NB4 (cell line): ENCODE measurements at regions not wholly inside any gene's neighbourhood (a gene's known extent, or its start where the extent isn't known, plus 50 kb on each side); places are given as distances from the start of the nearest gene placed in this dataset.
A peak's percentile ranks its signal among the peaks of the same experiment; 100 is the strongest.

Source experiments
- DNase-seq: peaks from one replicate; pipeline ENCODE4 v3.0.0; 2010; ENCODE audit warnings: low read depth
- H3K4me3 ChIP-seq: one replicate; pipeline ENCODE4 v1.5.1; 2011; ENCODE audit warnings: mild to moderate bottlenecking, low read depth, low read length, moderate library complexity
- CTCF ChIP-seq: IDR thresholded peaks from one replicate; pipeline ENCODE4 v1.5.1; 2012; ENCODE audit warnings: low read depth, low read length
- MAX ChIP-seq: IDR thresholded peaks from 2 replicates; pipeline ENCODE4 v1.6.1; 2011; ENCODE audit warnings: low read depth, low read length
- MYC ChIP-seq: IDR thresholded peaks from 2 replicates; pipeline ENCODE4 v1.6.1; 2011; ENCODE audit warnings: low read depth, low read length
- POLR2A ChIP-seq: IDR thresholded peaks from 2 replicates; pipeline ENCODE4 v1.6.1; 2011; ENCODE audit warnings: mild to moderate bottlenecking; ENCODE audit not compliant: insufficient read length; ENCODE audit errors: extremely low read depth

GRCh38 chr5:160175438-160176218, 53.7 kb upstream of the FABP6 start:
- TF ChIP-seq MAX, result no peak
- TF ChIP-seq POLR2A, result no peak
- no peak for TF ChIP-seq MYC
- no peak overlapping the region for H3K4me3 ChIP-seq
- DNase-seq, result no peak

GRCh38 chr5:160174780-160175437, 54.4 kb upstream of the FABP6 start:
- no peak overlapping the region for H3K4me3 ChIP-seq
- no peak for DNase-seq
- TF ChIP-seq POLR2A, result no peak
- TF ChIP-seq MYC, result no peak
- TF ChIP-seq MAX, result no peak
- no peak for TF ChIP-seq CTCF

GRCh38 chr5:160174290-160174689, 55.0 kb upstream of the FABP6 start:
- TF ChIP-seq MYC (no peak), POLR2A (no peak), MAX (no peak), CTCF (no peak)
- no peak for DNase-seq
- H3K4me3 ChIP-seq, result no peak overlapping the region

- TF ChIP-seq POLR2A (no peak), CTCF (no peak), MAX (no peak), MYC (no peak)
- H3K4me3 ChIP-seq, result no peak overlapping the region
- DNase-seq, result peak; percentile 25
Measured at GRCh38 chr5:160171666-160172065, 52.4 kb upstream of the PWWP2A start.

- peak; percentile 17 for DNase-seq
- H3K4me3 ChIP-seq, result no peak overlapping the region
- no peak for TF ChIP-seq CTCF
- TF ChIP-seq POLR2A, result no peak
- TF ChIP-seq MAX, result no peak
- no peak for TF ChIP-seq MYC
Measured at GRCh38 chr5:160169326-160169725, 50.1 kb upstream of the PWWP2A start.
